OCI-M2 (cell line): ENCODE measurements at regions not wholly inside any gene's neighbourhood (a gene's known extent, or its start where the extent isn't known, plus 50 kb on each side); places are given as distances from the start of the nearest gene placed in this dataset.
"Not testable (repeated sequence)": the region's sequence is repeated elsewhere in the genome, so short reads cannot be mapped to it uniquely, and the experiment has no call there.

Source experiments
- DNase-seq: peaks from one replicate; lab custom pipeline; 2025; ENCODE audit not compliant: unreplicated experiment; lab: John Stamatoyannopoulos, UW

- not testable (repeated sequence) for DNase-seq
Observed at GRCh38 chr1:166784646-166785045, 54.6 kb upstream of the POGK start.

DNA sequence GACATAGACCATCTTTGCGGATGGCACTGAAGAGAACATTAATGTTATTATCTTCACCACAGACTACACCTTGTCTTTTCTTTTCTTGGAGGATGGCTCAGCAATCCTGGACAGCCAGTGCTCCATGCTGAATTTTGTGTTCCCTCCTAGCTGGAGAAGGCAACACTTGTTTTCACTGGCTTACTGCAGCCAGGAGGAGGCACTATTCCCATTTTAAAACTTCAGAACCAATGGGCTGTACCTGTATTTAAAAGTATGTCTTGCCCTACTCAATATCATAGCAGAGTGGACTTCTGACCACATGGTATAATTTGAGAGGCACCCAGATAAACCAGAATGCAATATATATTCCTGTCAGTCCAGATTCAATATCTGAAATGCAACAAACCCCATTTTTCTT, 53.3 kb upstream of the POGK start:
- DNase-seq, result no peak

GRCh38 chr1:166789286-166789685, 50.0 kb upstream of the POGK start:
- no peak for DNase-seq
